OCI-LY7 (cell line): ENCODE measurements at regions not wholly inside any gene's neighbourhood (a gene's known extent, or its start where the extent isn't known, plus 50 kb on each side); places are given as distances from the start of the nearest gene placed in this dataset.

Experiments used
- BruUV-seq: library from RNA; stranded (reverse); fragments of 400-500 nt; replicated peaks from 2 replicates; lab custom pipeline; 2021; lab: Mats Ljungman, UMichigan
- CTCF ChIA-PET: fragments of 300-600 bp; sonication (Branson Sonifier 250); formaldehyde crosslinking; loops from one replicate; lab custom pipeline; 2022; ENCODE audit warnings: antibody characterized with exemption; ENCODE audit not compliant: unreplicated experiment; lab: Charles Lee
- POLR2A ChIA-PET: fragments of 300-600 bp; sonication (Branson Sonifier 250); formaldehyde crosslinking; loops from one replicate; lab custom pipeline; 2022; ENCODE audit warnings: antibody characterized with exemption; lab: Charles Lee
- DNase-seq: peaks from one replicate; pipeline ENCODE4 v3.0.0-alpha.2; 2015; ENCODE audit warnings: low spot score
- H2AFZ ChIP-seq: fragments of 200-600 bp; sonication (generic), shearing (Covaris generic); 2 replicates; pipeline ENCODE4 v1.6.1; 2014; ENCODE audit warnings: mild to moderate bottlenecking, antibody characterized with exemption, low read length, moderate library complexity
- H3K27ac ChIP-seq: fragments of 200-600 bp; sonication (generic); 2 replicates; pipeline ENCODE4 v1.5.1; 2014; ENCODE audit warnings: mixed run types, low read depth, mild to moderate bottlenecking, moderate library complexity, low read length, inconsistent platforms; ENCODE audit not compliant: poor library complexity, severe bottlenecking
- H3K36me3 ChIP-seq: fragments of 200-600 bp; sonication (generic); 2 replicates; pipeline ENCODE4 v1.6.1; 2014; ENCODE audit warnings: mild to moderate bottlenecking, antibody characterized with exemption, low read length, moderate library complexity, mixed read lengths; ENCODE audit not compliant: insufficient read depth
- H3K4me1 ChIP-seq: fragments of 200-600 bp; sonication (generic); 2 replicates; pipeline ENCODE4 v1.5.1; 2014; ENCODE audit warnings: mild to moderate bottlenecking, low read length; ENCODE audit not compliant: insufficient read depth, poor library complexity, severe bottlenecking
- H3K4me2 ChIP-seq: fragments of 200-600 bp; sonication (generic); 2 replicates; pipeline ENCODE4 v1.6.1; 2014; ENCODE audit warnings: mild to moderate bottlenecking, low read length
- H3K4me3 ChIP-seq: fragments of 200-600 bp; sonication (generic); 2 replicates; pipeline ENCODE4 v1.5.1; 2014; ENCODE audit warnings: mild to moderate bottlenecking, low read depth, low read length; ENCODE audit not compliant: poor library complexity, severe bottlenecking
- H3K79me2 ChIP-seq: fragments of 200-600 bp; sonication (generic); 2 replicates; pipeline ENCODE4 v1.6.1; 2016; ENCODE audit warnings: low read depth, mild to moderate bottlenecking, low read length, moderate library complexity, mixed read lengths; ENCODE audit not compliant: insufficient read depth
- H3K9me2 ChIP-seq: fragments of 200-600 bp; sonication (generic); 2 replicates; pipeline ENCODE4 v1.6.1; 2016; ENCODE audit warnings: mild to moderate bottlenecking, low read length, mixed read lengths; ENCODE audit not compliant: insufficient read depth
- H3K9me3 ChIP-seq: fragments of 200-600 bp; sonication (generic); 2 replicates; pipeline ENCODE4 v1.6.1; 2014; ENCODE audit warnings: mild to moderate bottlenecking, mixed run types, low read length, mixed read lengths
- H4K20me1 ChIP-seq: fragments of 200-600 bp; sonication (generic); 2 replicates; pipeline ENCODE4 v1.6.1; 2014; ENCODE audit warnings: mild to moderate bottlenecking, antibody characterized with exemption, low read length, moderate library complexity, mixed read lengths; ENCODE audit not compliant: insufficient read depth
- EZH2phosphoT487 ChIP-seq: fragments of 200-600 bp; sonication (generic); IDR thresholded peaks from 2 replicates; pipeline ENCODE4 v1.6.1; 2018; ENCODE audit warnings: low read depth, borderline replicate concordance, mild to moderate bottlenecking, mixed run types, antibody characterized with exemption, low read length, moderate library complexity, mixed read lengths
- intact Hi-C: fragments of 100-400 bp; cut with micrococcal nuclease; formaldehyde crosslinking; loops from one replicate; pipeline ENCODE4 v1.10.0; 2022; ENCODE audit not compliant: unreplicated experiment
- TF ChIP-seq, protein P1 (sequence below): fragments of 200-600 bp; sonication (generic); conservative IDR thresholded peaks from 2 replicates; pipeline ENCODE4 v1.5.1; 2014; ENCODE audit warnings: mild to moderate bottlenecking, antibody characterized with exemption, low read length, moderate library complexity, mixed read lengths

- CTCF ChIA-PET: no interaction called here
- no peak for TF ChIP-seq EZH2phosphoT487
- TF ChIP-seq, protein P1, sequence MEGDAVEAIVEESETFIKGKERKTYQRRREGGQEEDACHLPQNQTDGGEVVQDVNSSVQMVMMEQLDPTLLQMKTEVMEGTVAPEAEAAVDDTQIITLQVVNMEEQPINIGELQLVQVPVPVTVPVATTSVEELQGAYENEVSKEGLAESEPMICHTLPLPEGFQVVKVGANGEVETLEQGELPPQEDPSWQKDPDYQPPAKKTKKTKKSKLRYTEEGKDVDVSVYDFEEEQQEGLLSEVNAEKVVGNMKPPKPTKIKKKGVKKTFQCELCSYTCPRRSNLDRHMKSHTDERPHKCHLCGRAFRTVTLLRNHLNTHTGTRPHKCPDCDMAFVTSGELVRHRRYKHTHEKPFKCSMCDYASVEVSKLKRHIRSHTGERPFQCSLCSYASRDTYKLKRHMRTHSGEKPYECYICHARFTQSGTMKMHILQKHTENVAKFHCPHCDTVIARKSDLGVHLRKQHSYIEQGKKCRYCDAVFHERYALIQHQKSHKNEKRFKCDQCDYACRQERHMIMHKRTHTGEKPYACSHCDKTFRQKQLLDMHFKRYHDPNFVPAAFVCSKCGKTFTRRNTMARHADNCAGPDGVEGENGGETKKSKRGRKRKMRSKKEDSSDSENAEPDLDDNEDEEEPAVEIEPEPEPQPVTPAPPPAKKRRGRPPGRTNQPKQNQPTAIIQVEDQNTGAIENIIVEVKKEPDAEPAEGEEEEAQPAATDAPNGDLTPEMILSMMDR: no peak
Measured at GRCh38 chr2:59428940-59429339, 1124.5 kb downstream of the BCL11A start.

DNA sequence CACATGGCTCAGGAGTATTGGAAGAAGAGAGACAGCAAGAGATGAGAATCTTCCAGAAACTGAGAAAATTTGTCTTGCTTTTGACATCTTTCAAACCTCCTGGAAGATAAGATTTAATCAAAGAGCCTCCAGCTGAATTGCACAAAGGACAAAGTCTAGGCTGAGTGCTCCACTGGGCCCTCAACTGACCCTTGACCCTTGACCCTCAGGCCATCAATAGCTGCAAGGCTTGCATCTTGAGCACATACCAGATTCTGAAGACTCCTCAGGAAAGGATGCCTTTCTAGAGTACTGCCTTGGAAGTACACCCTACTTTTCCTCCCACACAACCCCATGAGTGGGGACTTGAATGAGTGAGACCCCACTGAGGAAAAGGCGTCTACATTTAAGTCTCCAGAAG, 1125.5 kb downstream of the BCL11A start:
- Histone ChIP-seq H3K36me3 (no peaks in the 10 kb centered on the region), H3K9me3 (no peaks in the 10 kb centered on the region), H4K20me1 (no peaks in the 10 kb centered on the region), H2AFZ (no peak overlapping the region), H3K9me2 (no peaks in the 10 kb centered on the region), H3K27ac (no peak overlapping the region), H3K4me2 (no peak overlapping the region), H3K4me1 (no peaks in the 10 kb centered on the region), H3K4me3 (no peak overlapping the region), H3K79me2 (no peaks in the 10 kb centered on the region)
- TF ChIP-seq, protein P1: no peak
- TF ChIP-seq EZH2phosphoT487: no peak
- POLR2A ChIA-PET: no interaction called here
- DNase-seq: no peak
- CTCF ChIA-PET: no interaction called here
- BruUV-seq: no TSS peak
- intact Hi-C loops: no loop called here

More at GRCh38 chr2:59428940-59429339, 1124.5 kb downstream of the BCL11A start:
- Histone ChIP-seq H3K4me1 (no peaks in the 10 kb centered on the region), H4K20me1 (no peaks in the 10 kb centered on the region), H3K79me2 (no peaks in the 10 kb centered on the region), H3K4me3 (no peak overlapping the region), H3K9me2 (no peaks in the 10 kb centered on the region), H3K36me3 (no peaks in the 10 kb centered on the region), H3K4me2 (no peak overlapping the region), H3K27ac (no peak overlapping the region), H3K9me3 (no peaks in the 10 kb centered on the region), H2AFZ (no peak overlapping the region)
- DNase-seq: no peak
- intact Hi-C loops: no loop called here
- POLR2A ChIA-PET: no interaction called here
- no TSS peak for BruUV-seq

DNA sequence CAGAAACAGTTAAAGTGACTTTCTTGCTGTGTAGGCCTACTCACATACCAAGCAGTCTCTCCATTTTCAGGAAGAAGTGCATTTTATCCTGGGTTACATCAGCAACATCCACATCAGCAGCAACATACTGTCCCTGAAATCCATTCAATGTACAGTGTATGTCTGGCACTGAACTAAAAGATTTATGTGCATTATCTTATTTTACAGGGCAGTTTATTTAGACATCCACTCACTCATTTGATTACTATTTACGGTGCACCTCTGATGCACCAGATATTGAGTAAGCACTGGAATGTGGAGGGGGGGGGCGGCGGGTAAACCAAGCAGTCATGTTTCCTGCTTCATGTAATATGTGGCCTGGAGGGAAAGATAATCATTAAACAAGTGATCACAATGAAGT, 1128.2 kb downstream of the BCL11A start:
- no peak overlapping the region for H3K4me2 ChIP-seq
- H3K79me2 ChIP-seq: no peaks in the 10 kb centered on the region
- TF ChIP-seq EZH2phosphoT487: no peak
- TF ChIP-seq, protein P1: no peak
- CTCF ChIA-PET: no interaction called here
- no peaks in the 10 kb centered on the region for H3K4me1 ChIP-seq
- intact Hi-C loops: no loop called here
- no peaks in the 10 kb centered on the region for H3K9me3 ChIP-seq
- no peak overlapping the region for H3K4me3 ChIP-seq
- no peaks in the 10 kb centered on the region for H3K36me3 ChIP-seq
- no peak for DNase-seq
- H4K20me1 ChIP-seq: no peaks in the 10 kb centered on the region
- no TSS peak for BruUV-seq
- POLR2A ChIA-PET: no interaction called here
- H3K27ac ChIP-seq: no peak overlapping the region
- no peaks in the 10 kb centered on the region for H3K9me2 ChIP-seq
- no peak overlapping the region for H2AFZ ChIP-seq
